ENCODE measurements at regions not wholly inside any gene's neighbourhood (a gene's known extent, or its start where the extent isn't known, plus 50 kb on each side); places are given as distances from the start of the nearest gene placed in this dataset.

DNA sequence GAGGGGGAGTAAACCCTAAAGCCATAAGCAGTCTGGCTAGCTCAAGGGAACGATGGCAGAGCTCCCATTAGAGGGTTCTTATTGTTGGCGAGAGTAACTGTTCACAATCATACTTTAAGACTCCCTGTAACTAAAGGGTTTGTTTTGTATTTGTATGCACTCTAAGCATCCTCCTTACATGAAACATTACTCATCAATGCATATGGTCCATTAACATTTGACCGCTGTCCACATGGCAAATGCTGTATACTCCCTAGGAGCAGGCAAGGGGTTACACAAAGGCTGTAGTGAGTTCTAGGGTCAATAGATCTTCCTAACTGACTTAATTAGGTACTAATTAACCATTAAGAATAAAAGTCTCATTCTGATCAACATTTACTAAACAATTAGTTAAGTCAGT is 95.3 kb upstream of the MRPS30 start:
- Histone ChIP-seq H3K27me3 (replicated peaks in 1 of 2; ENCODE audit: control insufficient read depth in 2 of 2, extremely low read depth in 1 of 2, insufficient read depth in 2 of 2, low read length in 1 of 2) (no peaks in the 10 kb centered on the region), H3K27ac (ENCODE audit: low read length) (no peak overlapping the region), H3K36me3 (ENCODE audit: control insufficient read depth in 2 of 2, extremely low read depth in 1 of 2, insufficient read depth in 1 of 2, low read length in 1 of 2) (no peaks in the 10 kb centered on the region), H3K4me1 (ENCODE audit: control insufficient read depth in 1 of 2, extremely low read depth in 1 of 2, insufficient read depth in 2 of 2, low read length in 2 of 2) (no peaks in the 10 kb centered on the region), H3K4me3 (ENCODE audit: control insufficient read depth in 1 of 2, extremely low read depth in 1 of 2, low read length in 1 of 2) (no peak overlapping the region), H3K9me3 (no peaks in the 10 kb centered on the region)
- no CpG with 5 or more reads among the region's 3 CpGs for WGBS (ENCODE audit: insufficient coverage)
- Mint-ChIP-seq H3K4me1 (no peaks in the 10 kb centered on the region), H3K36me3 (no peaks in the 10 kb centered on the region), H3K27me3 (no peaks in the 10 kb centered on the region), H3K9me3 (peaks cover 0 to 16% (median 0%) of the 10 kb centered on the region in 3 donors), H3K27ac (no peak overlapping the region), H3K4me3 (no peak overlapping the region)
- ATAC-seq (replicated peaks in 1 of 4), result no peak
- ChIA-PET POLR2A (no interaction called here), CTCF (no interaction called here)
- no peak for DNase-seq

DNA sequence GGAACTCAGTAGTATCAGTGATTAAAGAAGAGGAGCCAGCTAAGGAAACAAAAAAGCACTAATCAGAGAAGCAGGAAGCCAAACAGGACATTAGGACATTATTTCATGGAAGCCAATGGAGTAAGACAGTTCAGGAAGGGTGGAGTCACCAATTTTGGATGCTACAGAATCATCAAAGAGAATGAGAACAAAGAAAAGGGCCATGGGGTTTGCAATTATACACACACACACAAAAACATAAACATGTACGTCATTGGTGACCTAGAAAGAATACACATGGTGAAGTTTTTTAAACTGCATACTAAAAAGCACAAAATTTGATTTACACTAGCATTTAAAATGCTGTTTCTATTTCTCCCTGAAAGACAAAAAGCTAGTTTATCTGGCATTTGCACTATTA is 96.8 kb upstream of the MRPS30 start:
- CTCF ChIA-PET, result interaction anchor here in 1 of 2 donors (0.6 kb wide), 1 partner anchor 1338 kb away, joined by 3 read pairs; no protein-coding TSS in a partner anchor

DNA sequence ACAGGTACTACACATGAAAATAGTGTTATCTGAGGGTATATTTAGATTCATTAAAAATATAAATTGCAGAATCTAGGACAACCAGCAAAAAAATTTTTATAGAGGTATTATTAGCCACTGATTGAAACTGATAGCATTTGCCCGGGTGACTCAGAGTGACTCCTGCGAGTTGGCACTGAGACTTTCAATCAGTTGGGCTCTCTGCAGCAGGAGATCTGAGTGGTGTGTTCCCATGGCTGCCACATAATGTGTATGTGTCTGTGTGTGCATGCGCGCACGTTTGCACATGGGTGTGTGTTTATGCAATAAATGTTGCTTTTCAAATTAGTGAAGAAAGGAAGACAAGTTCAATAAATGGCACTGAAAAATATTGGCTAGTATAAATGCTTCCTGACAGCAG is 100.1 kb upstream of the MRPS30 start:
- POLR2A ChIA-PET, result no interaction called here
- no peaks in the 10 kb centered on the region for H3K27me3 Mint-ChIP-seq
- Histone ChIP-seq H3K9me3 (no peaks in the 10 kb centered on the region), H3K4me1 (ENCODE audit: control insufficient read depth in 1 of 2, extremely low read depth in 1 of 2, insufficient read depth in 2 of 2, low read length in 2 of 2) (no peaks in the 10 kb centered on the region), H3K27me3 (replicated peaks in 1 of 2; ENCODE audit: control insufficient read depth in 2 of 2, extremely low read depth in 1 of 2, insufficient read depth in 2 of 2, low read length in 1 of 2) (no peaks in the 10 kb centered on the region), H3K27ac (ENCODE audit: low read length) (no peak overlapping the region), H3K4me3 (ENCODE audit: control insufficient read depth in 1 of 2, extremely low read depth in 1 of 2, low read length in 1 of 2) (no peak overlapping the region), H3K36me3 (ENCODE audit: control insufficient read depth in 2 of 2, extremely low read depth in 1 of 2, insufficient read depth in 1 of 2, low read length in 1 of 2) (no peaks in the 10 kb centered on the region)
- no peak for DNase-seq
- H3K27ac Mint-ChIP-seq, result no peak overlapping the region
- no peaks in the 10 kb centered on the region for H3K4me1 Mint-ChIP-seq
- WGBS (ENCODE audit: insufficient coverage), result 89% methylated on average over 2 of the region's 5 CpGs
- no peaks in the 10 kb centered on the region for H3K36me3 Mint-ChIP-seq
- peaks cover 0 to 7% (median 0%) of the 10 kb centered on the region in 3 donors for H3K9me3 Mint-ChIP-seq
- no peak for ATAC-seq (replicated peaks in 1 of 4)
- CTCF ChIA-PET, result no interaction called here
- H3K4me3 Mint-ChIP-seq, result no peak overlapping the region

More for the DNA sequence above, 96.8 kb upstream of the MRPS30 start:
- Mint-ChIP-seq H3K4me1 (no peaks in the 10 kb centered on the region), H3K4me3 (no peak overlapping the region), H3K36me3 (no peaks in the 10 kb centered on the region), H3K27ac (no peak overlapping the region), H3K27me3 (no peaks in the 10 kb centered on the region), H3K9me3 (peaks cover 0 to 16% (median 0%) of the 10 kb centered on the region in 3 donors)
- H3K27ac ChIP-seq (ENCODE audit: low read length), result no peak overlapping the region
- no peaks in the 10 kb centered on the region for H3K27me3 ChIP-seq (replicated peaks in 1 of 2; ENCODE audit: control insufficient read depth in 2 of 2, extremely low read depth in 1 of 2, insufficient read depth in 2 of 2, low read length in 1 of 2)
- no peaks in the 10 kb centered on the region for H3K9me3 ChIP-seq
- no peaks in the 10 kb centered on the region for H3K4me1 ChIP-seq (ENCODE audit: control insufficient read depth in 1 of 2, extremely low read depth in 1 of 2, insufficient read depth in 2 of 2, low read length in 2 of 2)
- DNase-seq (no peak), ATAC-seq (replicated peaks in 1 of 4) (no peak)
- POLR2A ChIA-PET, result interaction anchor here in 1 of 2 donors (0.7 kb wide), 1 partner anchor 13 kb away, joined by 3 read pairs; no protein-coding TSS in a partner anchor
- no CpG with 5 or more reads among the region's 1 CpG for WGBS (ENCODE audit: insufficient coverage)
- no peaks in the 10 kb centered on the region for H3K36me3 ChIP-seq (ENCODE audit: control insufficient read depth in 2 of 2, extremely low read depth in 1 of 2, insufficient read depth in 1 of 2, low read length in 1 of 2)
- no peak overlapping the region for H3K4me3 ChIP-seq (ENCODE audit: control insufficient read depth in 1 of 2, extremely low read depth in 1 of 2, low read length in 1 of 2)

DNA sequence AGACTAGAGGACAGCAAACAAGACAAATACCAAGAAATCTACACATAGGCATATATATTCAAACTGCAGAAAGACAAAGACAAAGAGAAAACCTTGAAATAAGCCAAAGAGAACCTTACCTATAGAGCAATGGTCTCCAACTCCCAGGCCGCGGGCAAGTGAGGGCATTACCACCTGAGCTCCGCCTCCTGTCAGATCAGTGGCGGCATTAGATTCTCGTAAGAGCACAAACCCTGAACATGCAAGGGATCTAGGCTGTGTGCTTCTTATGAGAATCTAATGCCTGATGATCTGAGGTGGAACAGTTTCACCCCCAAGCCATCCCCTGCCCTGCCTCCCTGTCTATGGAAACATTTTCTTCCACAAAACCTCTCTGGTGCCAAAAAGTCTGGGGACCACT is 101.0 kb upstream of the MRPS30 start:
- Histone ChIP-seq H3K9me3 (no peaks in the 10 kb centered on the region), H3K27me3 (replicated peaks in 1 of 2; ENCODE audit: control insufficient read depth in 2 of 2, extremely low read depth in 1 of 2, insufficient read depth in 2 of 2, low read length in 1 of 2) (no peaks in the 10 kb centered on the region), H3K36me3 (ENCODE audit: control insufficient read depth in 2 of 2, extremely low read depth in 1 of 2, insufficient read depth in 1 of 2, low read length in 1 of 2) (no peaks in the 10 kb centered on the region), H3K4me1 (ENCODE audit: control insufficient read depth in 1 of 2, extremely low read depth in 1 of 2, insufficient read depth in 2 of 2, low read length in 2 of 2) (no peaks in the 10 kb centered on the region), H3K27ac (ENCODE audit: low read length) (no peak overlapping the region), H3K4me3 (ENCODE audit: control insufficient read depth in 1 of 2, extremely low read depth in 1 of 2, low read length in 1 of 2) (no peak overlapping the region)
- WGBS (ENCODE audit: insufficient coverage), result no CpG with 5 or more reads among the region's 5 CpGs
- Mint-ChIP-seq H3K9me3 (peaks cover 0 to 9% (median 3%) of the 10 kb centered on the region in 3 donors), H3K36me3 (no peaks in the 10 kb centered on the region), H3K27ac (no peak overlapping the region), H3K27me3 (no peaks in the 10 kb centered on the region), H3K4me1 (no peaks in the 10 kb centered on the region), H3K4me3 (no peak overlapping the region)
- ChIA-PET POLR2A (no interaction called here), CTCF (no interaction called here)
- no peak for ATAC-seq (replicated peaks in 1 of 4)
- no peak for DNase-seq

DNA sequence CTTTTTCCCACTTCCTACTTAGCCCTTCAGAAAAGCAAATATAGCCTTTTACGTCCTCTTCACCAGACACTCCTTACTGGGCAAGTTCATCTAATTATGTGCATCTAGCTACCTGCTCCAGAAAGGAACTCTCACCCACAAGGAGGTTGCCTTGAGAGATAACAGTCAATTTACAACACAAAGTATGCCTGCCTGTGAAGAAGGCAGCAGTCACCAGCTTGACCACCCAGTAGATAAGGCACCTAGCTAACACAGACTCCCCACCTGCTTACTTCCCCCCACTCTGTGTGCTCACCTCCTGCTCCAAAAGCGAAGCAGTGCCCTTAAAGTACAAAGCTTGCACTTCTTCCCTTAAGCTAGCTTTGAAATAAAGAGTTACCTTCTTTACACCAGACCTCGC is 111.7 kb upstream of the MRPS30 start:
- Mint-ChIP-seq H3K4me1 (no peaks in the 10 kb centered on the region), H3K27ac (no peak overlapping the region), H3K36me3 (no peaks in the 10 kb centered on the region), H3K27me3 (no peaks in the 10 kb centered on the region), H3K4me3 (no peak overlapping the region), H3K9me3 (peaks cover 1 to 5% (median 1%) of the 10 kb centered on the region in 3 donors)
- POLR2A ChIA-PET, result no interaction called here
- WGBS (ENCODE audit: insufficient coverage), result 36% methylated on average over 1 of the region's 3 CpGs
- H3K9me3 ChIP-seq, result no peaks in the 10 kb centered on the region
- no peak for ATAC-seq (replicated peaks in 1 of 4)
- H3K36me3 ChIP-seq (ENCODE audit: control insufficient read depth in 2 of 2, extremely low read depth in 1 of 2, insufficient read depth in 1 of 2, low read length in 1 of 2), result no peaks in the 10 kb centered on the region
- CTCF ChIA-PET, result no interaction called here
- no peaks in the 10 kb centered on the region for H3K27me3 ChIP-seq (replicated peaks in 1 of 2; ENCODE audit: control insufficient read depth in 2 of 2, extremely low read depth in 1 of 2, insufficient read depth in 2 of 2, low read length in 1 of 2)
- H3K4me1 ChIP-seq (ENCODE audit: control insufficient read depth in 1 of 2, extremely low read depth in 1 of 2, insufficient read depth in 2 of 2, low read length in 2 of 2), result no peaks in the 10 kb centered on the region
- no peak overlapping the region for H3K27ac ChIP-seq (ENCODE audit: low read length)
- DNase-seq, result no peak
- H3K4me3 ChIP-seq (ENCODE audit: control insufficient read depth in 1 of 2, extremely low read depth in 1 of 2, low read length in 1 of 2), result no peak overlapping the region

DNA sequence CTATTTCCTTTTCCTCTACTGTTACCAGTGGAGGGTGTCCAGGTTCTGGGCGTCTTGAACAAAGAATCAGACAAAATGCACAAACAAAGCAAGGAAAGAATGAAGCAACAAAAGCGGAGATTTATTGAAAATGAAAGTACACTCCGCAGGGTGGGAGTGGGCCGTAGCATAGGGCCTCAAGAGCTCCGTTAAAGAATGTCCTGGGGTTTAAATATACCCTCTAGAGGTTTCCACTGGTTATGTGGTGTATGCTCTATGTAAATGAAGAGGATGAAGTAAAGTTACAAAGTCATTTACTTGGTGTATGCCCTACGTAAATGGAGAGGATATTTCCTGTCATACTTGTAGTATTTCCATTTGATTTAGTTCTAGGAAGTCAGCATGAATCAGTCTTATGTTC is 113.5 kb upstream of the MRPS30 start:
- ATAC-seq (replicated peaks in 1 of 4) (no peak), DNase-seq (no peak)
- no peaks in the 10 kb centered on the region for H3K9me3 ChIP-seq
- Mint-ChIP-seq H3K36me3 (no peaks in the 10 kb centered on the region), H3K4me1 (no peaks in the 10 kb centered on the region), H3K27ac (no peak overlapping the region), H3K9me3 (peaks cover 0 to 3% (median 0%) of the 10 kb centered on the region in 3 donors), H3K4me3 (no peak overlapping the region), H3K27me3 (no peaks in the 10 kb centered on the region)
- no peaks in the 10 kb centered on the region for H3K27me3 ChIP-seq (replicated peaks in 1 of 2; ENCODE audit: control insufficient read depth in 2 of 2, extremely low read depth in 1 of 2, insufficient read depth in 2 of 2, low read length in 1 of 2)
- CTCF ChIA-PET, result no interaction called here
- H3K27ac ChIP-seq (ENCODE audit: low read length), result no peak overlapping the region
- POLR2A ChIA-PET, result no interaction called here
- H3K36me3 ChIP-seq (ENCODE audit: control insufficient read depth in 2 of 2, extremely low read depth in 1 of 2, insufficient read depth in 1 of 2, low read length in 1 of 2), result no peaks in the 10 kb centered on the region
- WGBS (ENCODE audit: insufficient coverage), result 100% methylated on average over 1 of the region's 6 CpGs
- no peaks in the 10 kb centered on the region for H3K4me1 ChIP-seq (ENCODE audit: control insufficient read depth in 1 of 2, extremely low read depth in 1 of 2, insufficient read depth in 2 of 2, low read length in 2 of 2)
- no peak overlapping the region for H3K4me3 ChIP-seq (ENCODE audit: control insufficient read depth in 1 of 2, extremely low read depth in 1 of 2, low read length in 1 of 2)

DNA sequence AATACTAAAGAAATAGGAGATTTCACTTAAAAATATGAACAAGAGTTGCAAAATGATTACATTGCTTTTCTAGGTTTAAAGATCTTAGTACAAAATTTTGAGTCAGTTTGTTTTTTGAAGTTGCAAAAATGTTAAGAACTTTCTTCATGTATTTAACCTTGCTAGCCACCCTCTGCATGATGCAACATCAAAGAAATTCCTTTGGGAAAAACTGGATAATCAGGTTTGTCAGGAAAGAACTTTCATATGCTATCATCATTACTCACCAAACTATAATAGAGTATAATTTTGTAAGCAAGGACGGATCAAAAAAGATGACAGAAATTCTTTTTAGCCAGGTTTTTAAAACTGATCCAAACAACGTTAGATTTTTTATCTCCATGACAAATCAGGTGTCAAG is 116.9 kb upstream of the MRPS30 start:
- no peaks in the 10 kb centered on the region for H3K27me3 Mint-ChIP-seq
- peaks cover 0 to 11% (median 0%) of the 10 kb centered on the region in 3 donors for H3K9me3 Mint-ChIP-seq
- H3K36me3 Mint-ChIP-seq, result no peaks in the 10 kb centered on the region
- H3K4me3 Mint-ChIP-seq, result no peak overlapping the region
- H3K4me1 Mint-ChIP-seq, result no peaks in the 10 kb centered on the region
- CTCF ChIA-PET, result no interaction called here
- no peak overlapping the region for H3K27ac Mint-ChIP-seq
- no CpG with 5 or more reads among the region's 2 CpGs for WGBS (ENCODE audit: insufficient coverage)
- no peak for ATAC-seq (replicated peaks in 1 of 4)
- Histone ChIP-seq H3K36me3 (ENCODE audit: control insufficient read depth in 2 of 2, extremely low read depth in 1 of 2, insufficient read depth in 1 of 2, low read length in 1 of 2) (no peaks in the 10 kb centered on the region), H3K27ac (ENCODE audit: low read length) (no peak overlapping the region), H3K4me1 (ENCODE audit: control insufficient read depth in 1 of 2, extremely low read depth in 1 of 2, insufficient read depth in 2 of 2, low read length in 2 of 2) (no peaks in the 10 kb centered on the region), H3K27me3 (replicated peaks in 1 of 2; ENCODE audit: control insufficient read depth in 2 of 2, extremely low read depth in 1 of 2, insufficient read depth in 2 of 2, low read length in 1 of 2) (no peaks in the 10 kb centered on the region), H3K4me3 (ENCODE audit: control insufficient read depth in 1 of 2, extremely low read depth in 1 of 2, low read length in 1 of 2) (no peak overlapping the region), H3K9me3 (no peaks in the 10 kb centered on the region)
- DNase-seq, result no peak
- POLR2A ChIA-PET, result no interaction called here

Measured in T-cell (primary cell).